Adrenal gland (tissue), 5 donors: ENCODE measurements at regions not wholly inside any gene's neighbourhood (a gene's known extent, or its start where the extent isn't known, plus 50 kb on each side); places are given as distances from the start of the nearest gene placed in this dataset.

Source experiments
- POLR2A ChIP-seq, 2 donors: fragments of 450-650 bp; IDR thresholded peaks; one replicate each; pipeline ENCODE4 v1.6.1; 2017; ENCODE audit warnings: antibody characterized with exemption in 2 of 2, mild to moderate bottlenecking in 2 of 2, moderate library complexity in 1 of 2
- TF ChIP-seq, protein P1 (sequence below), 6 experiments: fragments of 450-650 bp in 4 of 6; fragments of 200-600 bp in 2 of 6; sonication (generic) in 1 of 6; IDR thresholded peaks; 1 replicate in 5 of 6; 2 replicates in 1 of 6; pipeline versions ENCODE4 v1.5.1 to v1.8.0; 2016 to 2021; ENCODE audit warnings: antibody characterized with exemption in 6 of 6, mild to moderate bottlenecking in 2 of 6, moderate library complexity in 1 of 6
- donor health status: DM: no; HTN: no; CAD: no.

DNA sequence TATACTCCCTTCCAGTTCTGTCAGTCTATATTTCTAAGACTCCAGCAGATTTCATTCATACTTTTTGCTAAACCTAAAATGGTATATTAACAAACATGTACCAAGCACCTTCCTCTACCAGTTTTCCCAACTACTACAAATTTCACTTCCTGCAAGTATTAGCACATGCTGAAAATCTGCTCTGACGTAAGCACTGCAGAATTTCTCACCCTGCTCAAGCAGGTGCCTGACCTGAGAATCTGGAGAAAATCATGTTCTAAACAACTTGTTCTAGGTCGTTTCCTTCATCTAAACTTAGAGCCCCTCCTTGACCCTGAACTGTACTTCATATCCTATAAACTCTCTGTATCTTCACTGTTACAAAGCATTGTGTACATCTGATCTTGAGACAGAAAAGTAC is 380.7 kb upstream of the NOCT start:
- TF ChIP-seq, protein P1, sequence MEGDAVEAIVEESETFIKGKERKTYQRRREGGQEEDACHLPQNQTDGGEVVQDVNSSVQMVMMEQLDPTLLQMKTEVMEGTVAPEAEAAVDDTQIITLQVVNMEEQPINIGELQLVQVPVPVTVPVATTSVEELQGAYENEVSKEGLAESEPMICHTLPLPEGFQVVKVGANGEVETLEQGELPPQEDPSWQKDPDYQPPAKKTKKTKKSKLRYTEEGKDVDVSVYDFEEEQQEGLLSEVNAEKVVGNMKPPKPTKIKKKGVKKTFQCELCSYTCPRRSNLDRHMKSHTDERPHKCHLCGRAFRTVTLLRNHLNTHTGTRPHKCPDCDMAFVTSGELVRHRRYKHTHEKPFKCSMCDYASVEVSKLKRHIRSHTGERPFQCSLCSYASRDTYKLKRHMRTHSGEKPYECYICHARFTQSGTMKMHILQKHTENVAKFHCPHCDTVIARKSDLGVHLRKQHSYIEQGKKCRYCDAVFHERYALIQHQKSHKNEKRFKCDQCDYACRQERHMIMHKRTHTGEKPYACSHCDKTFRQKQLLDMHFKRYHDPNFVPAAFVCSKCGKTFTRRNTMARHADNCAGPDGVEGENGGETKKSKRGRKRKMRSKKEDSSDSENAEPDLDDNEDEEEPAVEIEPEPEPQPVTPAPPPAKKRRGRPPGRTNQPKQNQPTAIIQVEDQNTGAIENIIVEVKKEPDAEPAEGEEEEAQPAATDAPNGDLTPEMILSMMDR (IDR thresholded peaks at IDR 0.05) = no peak
- no peak for TF ChIP-seq POLR2A (IDR thresholded peaks at IDR 0.05)
